SK-N-MC (cell line): ENCODE measurements at regions not wholly inside any gene's neighbourhood (a gene's known extent, or its start where the extent isn't known, plus 50 kb on each side); places are given as distances from the start of the nearest gene placed in this dataset.

Experiments
- EZH2 ChIP-seq: fragments of 200-600 bp; sonication (generic); IDR thresholded peaks from one replicate; pipeline ENCODE4 v1.6.1; 2017; ENCODE audit warnings: antibody characterized with exemption
- FOXP2 ChIP-seq: optimal IDR thresholded peaks from 2 replicates; pipeline ENCODE3; 2011; ENCODE audit warnings: mild to moderate bottlenecking, moderate library complexity; ENCODE audit not compliant: insufficient read depth; ENCODE audit errors: extremely low read length, control extremely low read depth
- POLR2AphosphoS5 ChIP-seq: IDR thresholded peaks from 2 replicates; pipeline ENCODE4 v1.6.1; 2012; ENCODE audit warnings: mild to moderate bottlenecking, low read depth, low read length, borderline replicate concordance

- TF ChIP-seq EZH2: no peak
- no peak for TF ChIP-seq POLR2AphosphoS5
- no peak for TF ChIP-seq FOXP2
Observed at GRCh38 chr11:98679673-98680072, 341.1 kb upstream of the CNTN5 start.
